ENCODE measurements at regions not wholly inside any gene's neighbourhood (a gene's known extent, or its start where the extent isn't known, plus 50 kb on each side); places are given as distances from the start of the nearest gene placed in this dataset.
"Not testable (repeated sequence)": the region's sequence is repeated elsewhere in the genome, so short reads cannot be mapped to it uniquely, and the experiment has no call there.

DNA sequence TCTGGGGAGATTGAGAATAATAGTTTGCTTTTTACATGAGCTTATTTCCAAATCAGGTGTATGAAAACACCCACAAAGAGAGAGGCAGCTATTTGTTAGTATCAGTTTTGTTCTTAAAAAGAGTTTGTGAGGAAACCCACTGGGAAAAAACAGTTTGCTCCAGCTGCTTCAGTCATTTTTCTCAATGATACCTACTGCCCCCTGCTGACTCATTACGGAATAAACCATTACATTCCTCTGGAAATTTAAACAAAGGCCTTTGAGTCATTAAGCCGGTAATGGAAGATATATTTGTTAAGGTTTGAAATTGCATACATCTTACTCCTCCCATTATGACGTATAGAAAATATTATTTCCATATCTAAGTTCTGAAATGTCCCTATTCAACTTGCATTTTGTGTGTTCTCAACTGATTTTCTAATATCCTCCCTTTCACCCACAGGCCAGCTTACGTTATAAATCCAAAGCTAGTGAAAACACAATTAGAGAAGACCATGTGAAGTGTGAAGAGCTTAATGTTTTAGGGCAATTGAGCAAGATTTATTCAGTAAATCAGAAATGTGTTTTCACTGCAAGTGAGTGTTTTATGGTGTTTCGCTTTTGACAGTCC, 761.6 kb downstream of the DSC3 start:
- DNase-seq = no peak

DNA sequence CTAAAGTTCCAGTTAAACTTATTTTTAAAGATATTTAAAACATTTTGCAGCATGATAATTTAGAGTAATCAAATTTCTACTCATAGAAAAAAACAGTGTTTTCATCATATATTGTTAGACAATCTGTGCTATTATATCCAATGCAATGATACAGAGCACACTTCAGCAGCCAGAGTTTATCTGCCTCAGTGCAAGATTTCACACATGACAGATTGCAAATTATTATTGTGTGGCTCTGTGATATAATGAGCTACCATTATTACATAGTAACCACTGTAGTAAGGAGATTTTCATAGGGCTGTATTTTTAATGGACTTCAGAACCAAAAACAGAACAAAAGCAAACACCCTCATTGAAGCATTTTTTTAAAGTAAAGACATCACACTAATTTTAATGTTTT, 762.4 kb downstream of the DSC3 start:
- DNase-seq = no peak

DNA sequence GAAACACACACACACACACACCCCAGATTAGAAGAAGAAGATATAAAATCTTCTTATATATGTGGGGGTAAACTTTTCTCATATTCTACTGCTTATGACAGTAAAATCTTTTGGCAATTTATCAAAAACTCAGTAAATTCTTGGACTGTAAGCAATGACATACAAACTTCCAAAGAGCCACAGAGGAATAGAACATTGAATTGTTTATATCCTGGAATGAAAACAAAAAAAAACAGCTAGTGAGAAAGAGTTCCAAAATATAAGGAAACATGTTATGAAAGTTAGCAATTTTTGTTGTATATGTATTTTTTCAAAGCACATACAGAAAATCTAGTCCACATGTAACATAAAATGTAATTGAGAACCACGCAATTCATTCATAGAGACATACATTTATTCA, 764.9 kb downstream of the DSC3 start:
- no peak for DNase-seq

DNA sequence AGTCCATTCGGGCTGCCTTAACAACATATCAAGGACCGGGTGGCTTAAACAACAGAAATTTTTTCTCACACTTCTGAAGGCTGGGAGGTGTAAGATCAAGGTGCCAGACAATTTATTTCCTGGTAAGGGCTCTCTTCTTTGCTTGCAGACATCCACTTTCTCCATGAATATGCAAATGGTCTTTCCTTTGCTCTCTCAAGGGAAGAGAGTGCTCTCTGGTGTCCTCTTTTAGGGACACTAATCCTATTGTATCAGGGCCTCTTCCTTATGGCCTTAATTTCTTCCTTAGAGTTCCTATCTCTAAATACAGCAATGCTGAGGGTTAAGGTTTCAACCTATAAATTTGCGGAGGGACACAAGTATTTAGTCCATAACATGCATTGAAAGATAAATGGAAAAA, 770.8 kb downstream of the DSC3 start:
- DNase-seq = no peak

DNA sequence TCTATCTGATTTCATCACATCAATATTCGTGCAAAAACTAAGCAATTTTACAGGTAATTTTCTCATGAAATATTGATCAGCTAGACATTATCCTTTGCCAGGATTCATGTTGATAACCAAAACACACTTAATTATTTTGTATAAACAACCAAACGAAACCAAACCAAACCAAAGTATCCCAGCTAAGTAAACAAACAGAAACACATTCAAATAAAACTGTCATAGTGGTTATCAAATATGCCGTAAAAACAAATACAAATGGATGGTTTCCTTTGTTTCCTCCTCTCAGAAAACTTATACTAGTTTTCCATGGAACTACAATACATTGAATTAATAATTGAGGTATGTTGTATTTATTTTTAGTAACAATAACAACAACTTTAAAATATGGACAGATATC, 777.4 kb downstream of the DSC3 start:
- DNase-seq = no peak

DNA sequence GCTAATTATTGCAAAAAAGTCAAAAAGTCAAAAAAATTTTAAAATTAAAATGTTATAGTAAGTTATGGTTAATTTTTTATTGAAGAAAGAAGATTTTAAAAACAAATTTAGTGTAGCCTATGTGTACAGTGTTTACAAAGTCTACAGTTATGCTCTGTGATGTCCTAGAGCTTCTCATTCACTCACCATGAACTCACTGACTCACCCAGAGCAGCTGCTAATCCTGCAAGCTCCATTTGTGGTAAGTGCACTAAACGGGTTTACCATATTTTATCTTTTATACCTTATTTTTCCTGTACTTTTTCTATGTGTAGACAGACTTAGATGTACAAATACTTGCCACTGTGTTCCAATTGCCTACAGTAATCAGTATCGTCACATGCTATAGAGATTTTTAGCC, 788.2 kb downstream of the DSC3 start:
- DNase-seq = no peak

DNA sequence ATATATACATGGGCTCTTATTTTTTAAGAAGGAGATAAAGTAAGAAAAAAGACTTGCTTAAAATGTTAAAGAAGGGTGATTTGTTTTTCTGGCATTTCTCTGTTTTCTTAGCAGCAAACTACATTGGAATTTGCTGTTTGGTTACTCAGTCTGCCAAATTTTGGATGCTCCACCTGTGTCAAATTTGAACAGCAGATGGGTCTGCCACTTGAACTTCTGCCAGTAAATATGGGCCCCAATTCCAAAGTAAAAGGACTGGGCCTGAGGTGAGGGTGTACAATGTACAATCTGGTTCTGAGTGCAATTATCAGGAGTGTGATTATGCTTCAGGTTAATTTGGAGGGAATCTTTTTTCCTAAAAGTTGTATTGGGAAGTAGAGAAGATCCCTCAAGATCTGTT, 794.5 kb downstream of the DSC3 start:
- DNase-seq = no peak

DNA sequence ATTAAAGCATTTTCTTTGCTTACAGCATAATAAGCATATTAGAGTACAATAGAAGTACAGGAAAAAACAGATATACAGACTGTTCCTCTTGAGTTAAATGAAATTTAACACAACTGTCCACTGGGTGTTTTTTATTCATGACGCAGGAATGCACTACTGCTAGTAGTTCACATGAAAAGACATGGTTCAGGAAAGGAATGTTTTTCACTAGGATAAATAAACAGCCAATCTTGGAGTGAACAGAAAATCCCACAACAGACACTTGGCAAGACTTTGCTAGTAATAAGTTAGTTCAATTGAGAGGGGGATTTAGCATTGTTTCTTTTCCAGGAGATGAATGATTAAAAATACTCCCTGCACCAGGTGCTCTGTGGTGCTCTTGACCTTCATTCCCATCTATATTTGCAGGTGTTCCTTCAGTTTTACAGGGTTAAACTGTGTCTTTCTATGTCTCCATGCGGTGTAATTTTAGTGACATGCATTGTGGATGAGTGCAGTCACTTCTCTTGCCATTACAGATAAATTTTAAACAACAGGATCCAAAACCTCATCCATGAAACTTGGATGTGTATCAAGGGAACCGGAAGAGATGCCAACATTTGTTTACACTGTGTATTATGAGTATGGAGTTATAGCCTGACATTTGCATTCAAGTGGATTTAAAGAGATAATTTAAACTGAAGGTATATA, 796.6 kb downstream of the DSC3 start:
- DNase-seq = no peak

DNA sequence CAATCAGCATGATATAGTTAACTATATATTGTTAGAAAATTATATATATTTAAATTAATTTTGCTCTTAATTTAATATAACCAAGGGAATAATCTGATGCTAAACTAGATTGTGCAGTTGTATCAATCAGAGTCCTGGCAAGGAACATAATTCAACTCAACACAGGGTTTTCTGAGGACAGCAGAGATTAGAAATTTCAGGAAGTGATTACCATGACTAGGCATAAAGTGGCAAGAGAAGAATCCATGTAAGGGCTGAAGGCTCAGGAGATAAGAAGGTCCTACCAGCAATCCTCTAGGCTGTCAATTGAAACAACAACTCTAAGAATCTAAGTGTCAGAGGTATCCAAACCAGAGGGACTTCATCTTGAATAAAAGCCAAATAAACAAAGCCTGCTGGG, 807.8 kb downstream of the DSC3 start:
- DNase-seq = no peak

DNA sequence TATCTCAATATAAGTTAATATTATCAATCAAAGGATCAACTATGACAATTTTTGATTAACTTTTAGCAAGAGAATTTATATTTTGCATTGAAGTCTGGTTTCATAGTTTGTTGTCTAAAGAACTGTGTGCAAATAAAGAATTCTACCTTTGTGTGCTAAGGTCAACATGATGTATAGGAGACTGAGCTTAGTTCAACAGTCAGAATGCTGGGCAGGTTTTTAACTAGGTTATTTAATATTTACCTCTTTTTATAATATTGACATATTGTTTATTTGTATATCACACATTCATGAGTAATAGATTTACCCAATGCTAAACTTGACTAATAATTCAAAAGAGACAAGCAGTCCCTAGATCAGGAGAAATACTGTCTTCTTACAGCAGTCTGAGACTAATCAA, 831.4 kb downstream of the DSC3 start:
- no peak for DNase-seq

DNA sequence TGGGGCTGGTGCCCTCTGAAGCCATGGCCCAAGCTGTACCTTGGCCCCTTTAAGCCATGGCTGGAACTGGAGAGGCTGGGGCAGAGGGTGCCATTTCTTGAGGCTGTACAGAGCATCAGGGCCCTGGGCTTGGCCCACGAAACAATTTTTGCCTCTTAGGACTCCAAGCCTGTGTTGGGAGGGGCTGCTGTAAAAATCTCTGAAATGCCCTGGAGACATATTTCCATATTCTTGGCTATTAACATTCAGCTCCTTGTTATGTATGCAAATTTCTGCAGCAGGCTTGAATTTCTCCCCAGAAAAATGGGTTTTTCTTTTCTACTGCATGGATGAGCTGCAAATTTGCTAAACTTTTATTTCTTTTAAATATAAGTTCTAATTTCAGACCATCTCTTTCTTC, 834.0 kb downstream of the DSC3 start:
- no peak for DNase-seq

DNA sequence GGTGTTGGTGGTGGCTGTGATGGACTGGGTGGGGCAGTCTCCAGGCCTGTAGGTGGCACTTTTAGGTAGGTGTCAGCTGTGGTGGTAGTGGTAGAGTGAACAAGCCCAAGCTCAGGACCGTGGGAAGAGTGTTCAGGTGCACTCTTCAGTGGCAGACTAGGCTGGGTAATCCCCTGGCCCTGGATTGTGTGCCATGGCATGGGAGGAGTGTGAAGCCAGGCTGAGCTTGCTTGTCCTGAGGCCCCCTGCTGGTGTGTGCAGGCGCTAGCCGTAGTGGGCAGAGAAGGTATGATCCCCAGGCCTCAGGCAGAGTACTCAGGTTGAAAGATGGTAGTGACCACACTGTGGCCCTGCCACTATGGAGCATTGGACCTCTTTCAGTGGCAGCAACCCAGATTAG, 850.3 kb downstream of the DSC3 start:
- no peak for DNase-seq

DNA sequence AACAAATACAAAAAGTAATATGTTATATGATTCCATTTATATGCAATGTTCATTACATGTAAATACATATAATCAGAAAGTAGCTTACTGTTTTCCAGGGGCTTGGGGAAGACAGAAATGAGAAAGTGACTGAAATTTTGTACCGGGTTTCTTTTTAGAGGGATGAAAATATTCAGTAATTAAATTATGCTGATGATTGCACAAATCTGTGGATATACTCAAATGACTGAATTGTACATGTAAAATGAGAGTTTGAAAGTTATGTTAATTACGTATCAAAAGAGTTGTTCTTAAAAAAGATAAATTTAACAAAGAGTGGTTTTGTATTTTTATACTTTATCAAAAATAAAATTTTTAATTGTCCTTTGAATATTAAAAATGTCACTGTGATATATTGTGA, 856.3 kb downstream of the DSC3 start:
- DNase-seq = no peak

DNA sequence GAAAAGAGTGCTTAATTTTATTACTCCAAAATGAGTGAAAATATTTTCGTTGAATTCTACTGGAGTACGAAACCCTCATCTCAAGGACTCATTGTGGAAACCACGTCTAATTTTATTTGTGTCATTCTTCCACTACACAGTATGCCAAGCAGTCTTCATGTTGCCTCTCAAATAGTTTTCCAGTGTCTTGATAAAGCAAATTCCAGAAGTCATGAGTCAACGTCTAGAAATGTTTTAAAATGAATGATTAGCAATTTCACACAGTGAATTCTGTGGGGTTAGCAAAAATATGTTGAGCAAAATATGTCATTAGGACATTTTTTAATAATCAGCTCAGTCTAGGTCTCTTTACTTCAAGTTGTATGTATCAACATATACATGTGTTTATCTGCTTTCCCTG, 865.5 kb downstream of the DSC3 start:
- no peak for DNase-seq

DNA sequence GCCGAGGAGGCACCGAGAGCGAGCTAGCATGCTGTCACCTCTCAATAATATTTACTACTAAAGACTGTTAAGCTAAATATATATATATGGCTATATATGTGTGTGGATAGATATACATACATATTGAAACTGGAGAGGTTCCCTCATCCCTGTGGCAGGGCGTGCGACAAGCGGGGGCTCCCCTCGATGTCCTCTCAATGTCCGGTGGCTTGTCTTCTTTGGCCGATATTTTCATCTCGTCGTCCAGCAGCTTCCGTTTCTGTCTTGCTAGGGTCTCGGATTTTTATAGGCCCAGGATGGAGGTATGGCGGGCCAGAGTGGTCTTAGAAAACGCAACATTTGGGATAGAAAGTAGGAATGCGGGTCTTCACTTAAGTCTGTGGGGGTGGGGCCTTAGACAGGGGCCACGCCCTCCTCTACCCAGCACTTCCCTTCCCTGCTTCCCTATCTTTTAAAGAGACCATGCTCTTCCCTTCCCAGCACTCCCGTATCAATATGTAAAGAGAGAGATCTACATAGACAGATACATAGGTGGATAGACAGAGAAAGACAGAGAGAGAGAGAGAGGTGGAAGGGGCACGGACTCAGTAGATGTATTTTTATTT, 866.8 kb downstream of the DSC3 start:
- DNase-seq = no peak

DNA sequence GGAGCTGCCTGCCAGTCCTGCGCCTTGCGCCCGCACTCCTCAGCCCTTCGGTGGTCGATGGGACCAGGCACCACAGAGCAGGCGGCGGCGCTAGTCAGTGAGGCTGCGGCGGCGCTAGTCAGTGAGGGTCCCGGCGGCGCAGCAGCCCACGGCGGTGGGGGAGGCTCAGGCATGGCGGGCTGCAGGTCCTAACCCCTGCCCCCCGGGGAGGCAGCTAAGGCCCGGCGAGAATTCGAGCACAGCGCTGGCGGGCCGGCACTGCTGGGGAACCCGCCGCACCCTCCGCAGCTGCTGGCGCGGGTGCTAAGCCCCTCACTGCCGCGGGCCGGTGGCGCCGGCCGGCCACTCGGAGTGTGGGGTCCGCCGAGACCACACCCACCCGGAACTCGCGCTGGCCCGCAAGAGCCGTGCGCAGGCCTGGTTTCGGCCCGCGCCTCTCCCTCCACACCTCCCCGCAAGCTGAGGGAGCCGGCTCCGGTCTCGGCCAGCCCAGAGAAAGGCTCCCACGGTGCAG, 867.4 kb downstream of the DSC3 start:
- no peak for DNase-seq

DNA sequence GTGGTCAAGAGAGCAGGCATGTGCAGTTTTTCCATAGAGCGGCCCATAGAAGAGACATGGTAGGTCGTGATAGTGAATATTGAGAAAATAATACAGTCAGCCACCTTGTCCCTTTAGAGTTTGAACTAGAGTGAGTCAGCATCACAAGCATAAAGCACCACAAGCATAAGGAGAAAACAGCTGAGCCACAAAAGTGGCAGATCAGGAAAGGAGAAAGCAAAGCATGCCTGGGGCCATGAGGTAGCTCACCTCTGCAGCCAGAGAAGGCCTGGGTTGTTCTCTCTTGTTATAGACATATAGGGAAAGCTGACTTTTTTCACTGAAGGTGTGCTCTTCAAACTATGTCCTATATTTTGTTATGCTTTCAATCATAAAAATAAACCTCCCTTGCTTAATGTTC, 879.0 kb downstream of the DSC3 start:
- no peak for DNase-seq

DNA sequence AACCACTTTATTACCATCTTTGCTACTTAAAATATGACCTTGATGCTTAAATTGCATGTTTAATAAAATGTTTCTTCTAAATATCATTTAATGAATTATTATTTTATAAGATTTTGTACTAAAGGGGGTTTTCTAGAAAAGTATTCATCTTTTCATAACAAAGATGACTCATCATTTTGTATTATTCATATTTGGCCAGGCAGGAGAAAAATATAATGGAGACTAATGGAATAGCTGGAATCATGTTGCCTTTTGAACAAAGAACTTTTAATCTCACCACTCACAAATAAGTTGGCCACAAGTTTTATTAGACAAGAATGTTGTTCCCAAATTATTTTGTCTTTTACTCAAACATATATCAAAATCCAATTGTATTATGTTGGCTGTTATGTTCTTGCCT, 882.4 kb downstream of the DSC3 start:
- no peak for DNase-seq

DNA sequence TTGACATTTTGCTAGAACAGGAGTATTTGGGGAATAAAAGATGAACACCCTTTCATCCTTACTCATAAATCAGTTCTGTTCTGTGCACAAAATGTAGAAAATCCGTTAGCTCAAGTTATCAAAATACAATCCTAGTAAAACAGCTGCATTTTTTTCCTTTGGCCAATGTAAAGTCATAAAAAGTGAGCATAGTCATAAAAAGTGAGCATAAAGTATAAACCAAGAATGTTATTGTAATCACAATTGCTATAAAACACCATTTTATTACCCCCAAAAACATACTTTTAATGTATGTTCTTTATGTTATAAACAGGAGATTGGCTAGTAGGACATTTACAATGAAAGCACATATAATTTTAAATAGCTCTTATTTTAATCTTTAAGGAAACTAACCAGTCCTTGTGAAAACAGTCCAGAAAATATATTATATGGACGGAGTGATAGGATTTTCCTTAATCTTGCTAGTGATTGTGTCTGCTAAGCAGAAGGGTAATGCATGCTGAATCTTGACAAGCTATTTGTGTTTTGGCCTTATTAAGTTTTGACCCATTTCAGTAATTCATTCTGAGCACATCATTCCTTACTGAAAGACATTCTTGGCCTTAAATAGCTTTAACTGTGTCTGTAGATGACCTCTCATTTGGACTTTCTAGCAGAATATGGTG, 891.8 kb downstream of the DSC3 start:
- DNase-seq = no peak

DNA sequence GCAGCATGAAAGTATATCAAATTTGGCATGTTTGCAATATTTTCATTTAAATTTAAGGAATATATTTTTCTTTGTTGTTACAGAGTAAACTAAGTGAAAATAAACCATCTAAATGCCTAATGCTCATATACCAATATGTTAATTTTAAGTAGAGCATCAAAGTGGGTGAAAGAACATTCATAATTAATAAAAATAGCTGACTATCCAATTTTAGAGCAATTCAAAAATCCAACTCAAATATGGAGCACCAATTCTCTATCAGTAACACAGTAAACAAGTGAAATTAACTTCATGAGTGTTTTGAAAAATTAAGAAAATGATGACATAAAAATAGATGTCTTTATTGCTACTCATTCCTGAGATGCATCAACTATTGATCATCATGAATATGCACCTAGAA, 893.0 kb downstream of the DSC3 start:
- no peak for DNase-seq

DNA sequence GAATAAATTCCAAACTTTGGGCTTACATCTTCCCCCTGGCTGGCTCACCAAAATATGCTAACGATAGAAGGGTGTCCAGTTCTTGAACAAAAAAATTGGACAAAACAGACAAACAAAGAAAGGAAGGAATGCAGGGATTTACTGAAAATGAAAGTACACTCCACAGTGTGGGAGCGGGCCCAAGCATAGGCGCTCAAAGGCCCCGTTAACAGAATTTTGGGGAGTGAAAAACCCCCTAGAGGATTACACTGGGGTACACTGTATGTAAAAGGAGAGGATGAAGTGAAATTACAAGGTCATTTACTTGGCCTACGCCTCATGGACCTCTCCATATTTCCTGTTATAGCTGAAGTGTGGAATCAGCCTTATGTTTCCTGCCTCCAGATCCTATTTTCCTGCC, 899.7 kb downstream of the DSC3 start:
- DNase-seq = no peak

DNA sequence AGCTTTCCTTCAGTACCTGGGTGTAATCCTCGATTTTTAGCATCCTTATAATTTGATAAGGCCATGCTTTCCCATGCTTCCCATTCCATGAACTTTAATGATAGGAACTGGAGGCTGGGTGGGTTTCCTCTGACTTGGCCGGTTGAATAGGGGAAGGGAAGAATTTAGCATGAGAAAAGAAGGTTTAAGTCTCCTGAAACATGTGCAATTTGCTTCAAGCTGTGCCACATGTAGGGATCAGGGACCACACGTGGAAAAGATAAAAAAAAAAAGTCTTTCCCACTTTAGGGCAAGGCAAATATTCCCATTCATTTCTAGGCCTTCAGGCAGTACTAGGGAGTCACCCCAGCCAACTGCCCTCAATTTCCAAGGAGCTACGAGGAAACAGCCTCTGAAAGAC, 900.3 kb downstream of the DSC3 start:
- no peak for DNase-seq

DNA sequence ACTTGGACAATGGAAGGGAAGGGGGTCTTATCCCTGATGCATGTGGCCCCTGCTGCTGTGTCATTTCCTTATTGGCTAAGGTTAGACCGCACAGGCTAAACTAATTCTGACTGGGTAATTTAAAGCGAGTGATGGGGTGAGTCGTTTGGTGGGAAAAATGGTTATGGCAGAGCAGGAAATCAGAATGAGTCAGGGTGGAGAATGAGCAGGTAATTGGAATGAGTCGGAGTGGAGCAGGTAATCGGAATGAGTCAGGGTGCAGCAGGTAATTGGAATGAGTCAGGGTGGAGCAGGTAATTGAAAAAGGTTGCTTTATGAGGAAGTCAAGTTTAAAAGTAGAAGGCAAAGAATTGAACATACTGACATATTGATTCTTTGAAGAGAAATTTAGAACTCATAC, 901.0 kb downstream of the DSC3 start:
- DNase-seq = not testable (repeated sequence)

DNA sequence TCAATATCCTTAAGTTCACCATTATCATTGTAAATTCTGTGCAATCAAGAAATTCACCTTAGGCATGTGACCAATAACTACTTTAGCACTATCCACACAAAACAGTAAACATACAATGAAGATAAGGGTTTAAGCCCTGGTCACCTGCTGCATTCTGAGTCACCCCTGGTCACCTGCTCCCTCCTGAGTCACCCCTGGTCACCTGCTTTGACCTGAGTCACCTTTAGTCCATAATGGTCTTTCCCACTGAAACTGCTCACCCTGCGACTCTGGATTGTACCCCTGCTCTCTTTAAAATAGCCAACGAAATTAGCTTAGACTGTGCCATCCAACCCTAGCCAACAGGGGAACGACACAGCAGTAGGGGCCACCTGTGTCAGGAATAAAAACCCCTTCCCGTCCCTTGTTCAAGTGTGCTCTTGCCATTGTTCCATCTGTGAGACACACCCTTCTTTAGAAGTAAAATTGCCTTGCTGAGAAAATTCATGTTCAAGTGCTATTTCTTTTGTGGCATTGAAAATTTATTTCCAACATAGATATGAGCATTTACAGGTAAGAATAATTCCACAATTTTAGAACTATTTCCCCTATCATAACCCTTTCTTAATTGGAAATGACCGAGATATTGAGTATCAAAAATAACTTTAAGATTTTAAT, 902.8 kb downstream of the DSC3 start:
- no peak for DNase-seq

All from NCI-H2107 (cell line).